ENCODE measurements at regions not wholly inside any gene's neighbourhood (a gene's known extent, or its start where the extent isn't known, plus 50 kb on each side); places are given as distances from the start of the nearest gene placed in this dataset.

GRCh38 chr4:71275004-71275403 lies 63.8 kb upstream of the SLC4A4 start:
- no peak for DNase-seq (ENCODE audit: low read depth, low spot score)

DNA sequence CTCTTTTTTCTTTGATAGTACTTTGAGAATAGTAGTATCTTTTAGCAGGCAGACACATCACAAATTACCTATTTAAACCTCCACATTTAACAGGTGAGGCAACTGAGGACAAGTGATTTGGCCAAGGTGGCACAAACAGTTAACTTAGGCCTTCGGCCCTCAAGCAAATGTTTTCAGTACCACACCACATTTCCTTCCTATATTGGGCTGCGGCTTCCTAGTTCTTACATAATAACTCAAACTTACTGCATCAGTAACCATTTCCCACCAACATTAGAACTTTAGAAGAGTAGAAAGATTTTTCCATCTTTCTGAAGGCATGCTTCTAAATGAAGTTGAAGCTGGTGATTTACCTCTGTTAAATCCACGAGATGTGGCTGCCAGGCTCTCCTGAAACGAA lies 63.2 kb upstream of the SLC4A4 start:
- no peak for DNase-seq (ENCODE audit: low read depth, low spot score)

DNA sequence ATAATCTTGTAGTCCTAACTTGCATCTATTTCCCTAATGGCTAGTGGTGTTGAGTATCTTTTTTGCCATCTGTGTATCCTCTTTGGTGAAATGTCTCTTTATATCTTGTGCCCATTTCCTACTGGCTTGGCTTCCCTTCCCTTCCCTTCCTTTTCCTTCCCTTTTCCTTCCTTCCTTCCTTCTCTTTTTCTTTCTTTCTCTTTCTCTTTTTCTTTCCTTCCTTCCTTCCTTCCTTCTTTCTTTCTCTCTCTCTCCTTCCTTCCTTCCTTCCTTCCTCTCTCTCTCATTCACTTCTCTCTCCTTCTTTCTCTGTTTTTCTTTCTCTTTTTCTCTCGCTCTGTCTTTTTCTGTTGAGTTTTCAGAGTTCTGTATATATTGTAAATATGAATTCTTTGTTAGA lies 61.5 kb upstream of the SLC4A4 start:
- DNase-seq (ENCODE audit: low read depth, low spot score) = no peak

DNA sequence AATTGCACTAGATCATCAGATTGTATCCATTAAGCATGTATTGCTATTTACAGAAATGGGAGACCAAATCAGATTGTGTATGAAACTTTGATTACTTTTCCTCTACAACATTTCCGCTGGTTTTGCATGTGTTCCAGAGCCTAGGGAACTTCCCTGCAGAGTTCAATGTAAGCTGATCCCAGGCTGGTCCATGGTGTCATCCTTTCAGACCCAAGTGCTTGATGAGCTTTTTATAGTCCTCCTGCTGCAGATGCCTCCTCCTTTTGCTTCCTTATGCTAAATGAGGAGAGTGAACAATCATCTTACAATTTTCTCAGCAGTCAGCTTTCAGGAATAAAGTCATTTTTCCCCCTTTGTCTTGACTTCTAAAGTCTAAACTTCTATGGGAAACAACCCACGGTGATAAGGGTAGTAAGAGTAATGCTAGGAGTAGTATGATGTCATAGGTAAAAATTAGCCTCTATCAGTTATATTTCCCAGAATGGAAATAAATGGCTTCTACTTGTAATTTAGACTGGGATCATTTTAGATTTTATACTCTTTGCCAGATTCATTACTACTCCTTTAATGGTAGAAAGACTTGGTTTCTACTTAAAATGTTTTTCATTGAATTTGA lies 55.1 kb upstream of the SLC4A4 start:
- peak; percentile 29 for DNase-seq (ENCODE audit: low read depth, low spot score)

- no peak for DNase-seq (ENCODE audit: low read depth, low spot score)
These were observed 51.5 kb upstream of the SLC4A4 start for GRCh38 chr4:71287305-71287704.

GRCh38 chr4:71288875-71289274 lies 49.9 kb upstream of the SLC4A4 start:
- DNase-seq (ENCODE audit: low read depth, low spot score) = no peak
